ENCODE measurements at regions not wholly inside any gene's neighbourhood (a gene's known extent, or its start where the extent isn't known, plus 50 kb on each side); places are given as distances from the start of the nearest gene placed in this dataset.

DNA sequence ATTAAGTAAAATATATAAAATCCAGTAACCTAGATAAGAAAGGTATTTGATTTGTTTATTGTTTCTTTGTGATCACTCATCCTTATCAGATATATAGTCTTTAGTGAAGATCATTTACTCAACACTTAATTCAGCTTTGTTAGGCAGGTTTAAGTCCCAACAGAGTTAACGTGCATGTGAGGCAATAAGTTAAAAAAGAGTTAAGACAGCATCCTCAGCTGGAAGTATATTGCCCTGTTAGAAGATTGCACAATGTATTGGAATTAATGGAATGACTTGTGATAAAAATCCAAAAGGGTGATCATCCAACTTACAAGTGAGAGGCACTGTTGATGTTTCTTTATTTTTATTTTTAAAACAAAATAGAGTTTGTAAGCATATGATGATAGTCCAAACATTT, 1162.1 kb downstream of the RAPGEF2 start:
- TF ChIP-seq, protein P1, sequence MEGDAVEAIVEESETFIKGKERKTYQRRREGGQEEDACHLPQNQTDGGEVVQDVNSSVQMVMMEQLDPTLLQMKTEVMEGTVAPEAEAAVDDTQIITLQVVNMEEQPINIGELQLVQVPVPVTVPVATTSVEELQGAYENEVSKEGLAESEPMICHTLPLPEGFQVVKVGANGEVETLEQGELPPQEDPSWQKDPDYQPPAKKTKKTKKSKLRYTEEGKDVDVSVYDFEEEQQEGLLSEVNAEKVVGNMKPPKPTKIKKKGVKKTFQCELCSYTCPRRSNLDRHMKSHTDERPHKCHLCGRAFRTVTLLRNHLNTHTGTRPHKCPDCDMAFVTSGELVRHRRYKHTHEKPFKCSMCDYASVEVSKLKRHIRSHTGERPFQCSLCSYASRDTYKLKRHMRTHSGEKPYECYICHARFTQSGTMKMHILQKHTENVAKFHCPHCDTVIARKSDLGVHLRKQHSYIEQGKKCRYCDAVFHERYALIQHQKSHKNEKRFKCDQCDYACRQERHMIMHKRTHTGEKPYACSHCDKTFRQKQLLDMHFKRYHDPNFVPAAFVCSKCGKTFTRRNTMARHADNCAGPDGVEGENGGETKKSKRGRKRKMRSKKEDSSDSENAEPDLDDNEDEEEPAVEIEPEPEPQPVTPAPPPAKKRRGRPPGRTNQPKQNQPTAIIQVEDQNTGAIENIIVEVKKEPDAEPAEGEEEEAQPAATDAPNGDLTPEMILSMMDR (IDR thresholded peaks at IDR 0.05), result no peak
- TF ChIP-seq POLR2AphosphoS5 (IDR thresholded peaks at IDR 0.05) (no peak), EP300 (IDR thresholded peaks at IDR 0.05) (no peak)

Data from gastroesophageal sphincter (tissue), 3 donors.